Calu3 (cell line): ENCODE measurements at regions not wholly inside any gene's neighbourhood (a gene's known extent, or its start where the extent isn't known, plus 50 kb on each side); places are given as distances from the start of the nearest gene placed in this dataset.

Experiments
- BruUV-seq: library from RNA; stranded (reverse); fragments of 400-500 nt; replicated peaks from 2 replicates; lab custom pipeline; 2021; lab: Mats Ljungman, UMichigan
- CTCF ChIA-PET: fragments of 300-600 bp; sonication (Branson Sonifier 250); formaldehyde crosslinking; loops from one replicate; lab custom pipeline; 2022; ENCODE audit warnings: antibody characterized with exemption; lab: Charles Lee
- DNase-seq: peaks from one replicate; pipeline ENCODE4 v3.0.0; 2022
- H3K27ac Mint-ChIP-seq: one replicate; pipeline ENCODE4 v1.8.0; 2022; ENCODE audit warnings: mixed read lengths; ENCODE audit not compliant: unreplicated experiment
- H3K27me3 Mint-ChIP-seq: one replicate; pipeline ENCODE4 v1.8.0; 2022; ENCODE audit warnings: mixed read lengths; ENCODE audit not compliant: unreplicated experiment
- H3K36me3 Mint-ChIP-seq: one replicate; pipeline ENCODE4 v1.8.0; 2022; ENCODE audit warnings: mild to moderate bottlenecking, moderate library complexity, mixed read lengths; ENCODE audit not compliant: insufficient read depth, unreplicated experiment
- H3K4me1 Mint-ChIP-seq: one replicate; pipeline ENCODE4 v1.8.0; 2022; ENCODE audit warnings: mild to moderate bottlenecking, low read depth, mixed read lengths; ENCODE audit not compliant: unreplicated experiment
- H3K4me3 Mint-ChIP-seq: one replicate; pipeline ENCODE4 v1.8.0; 2022; ENCODE audit warnings: mild to moderate bottlenecking, low read depth, moderate library complexity, mixed read lengths; ENCODE audit not compliant: unreplicated experiment
- H3K9me3 Mint-ChIP-seq: one replicate; pipeline ENCODE4 v1.8.0; 2022; ENCODE audit warnings: low read depth, mixed read lengths; ENCODE audit not compliant: unreplicated experiment
- intact Hi-C: fragments of 100-400 bp; cut with micrococcal nuclease; formaldehyde crosslinking; loops from one replicate; pipeline ENCODE4 v1.10.0; 2022; ENCODE audit not compliant: unreplicated experiment
- TF ChIP-seq, protein P1 (sequence below): fragments of 200-600 bp; IDR thresholded peaks from one replicate; pipeline ENCODE4 v1.8.0; 2022; ENCODE audit warnings: antibody characterized with exemption; ENCODE audit not compliant: unreplicated experiment

DNA sequence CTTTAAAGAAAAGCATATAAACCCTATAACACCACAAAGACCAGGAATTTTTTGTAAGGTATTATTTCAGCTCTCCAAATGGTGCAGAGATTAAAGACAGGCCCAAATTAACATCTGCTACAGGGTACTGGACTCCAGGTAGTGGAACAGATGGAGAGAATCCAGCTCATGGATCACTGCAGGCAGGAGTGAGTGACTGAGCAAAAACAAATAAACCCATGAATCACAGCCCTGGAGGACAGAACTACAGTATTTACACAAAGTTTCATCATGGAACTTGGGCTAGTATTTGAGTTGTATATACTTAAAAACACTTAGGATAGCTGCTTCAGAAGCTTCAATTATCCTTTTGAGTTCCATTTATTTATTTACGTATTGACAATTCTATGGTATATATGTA, 132.8 kb upstream of the SPRY2 start:
- CTCF ChIA-PET, result no interaction called here
- H3K4me3 Mint-ChIP-seq, result no peak overlapping the region
- TF ChIP-seq, protein P1, sequence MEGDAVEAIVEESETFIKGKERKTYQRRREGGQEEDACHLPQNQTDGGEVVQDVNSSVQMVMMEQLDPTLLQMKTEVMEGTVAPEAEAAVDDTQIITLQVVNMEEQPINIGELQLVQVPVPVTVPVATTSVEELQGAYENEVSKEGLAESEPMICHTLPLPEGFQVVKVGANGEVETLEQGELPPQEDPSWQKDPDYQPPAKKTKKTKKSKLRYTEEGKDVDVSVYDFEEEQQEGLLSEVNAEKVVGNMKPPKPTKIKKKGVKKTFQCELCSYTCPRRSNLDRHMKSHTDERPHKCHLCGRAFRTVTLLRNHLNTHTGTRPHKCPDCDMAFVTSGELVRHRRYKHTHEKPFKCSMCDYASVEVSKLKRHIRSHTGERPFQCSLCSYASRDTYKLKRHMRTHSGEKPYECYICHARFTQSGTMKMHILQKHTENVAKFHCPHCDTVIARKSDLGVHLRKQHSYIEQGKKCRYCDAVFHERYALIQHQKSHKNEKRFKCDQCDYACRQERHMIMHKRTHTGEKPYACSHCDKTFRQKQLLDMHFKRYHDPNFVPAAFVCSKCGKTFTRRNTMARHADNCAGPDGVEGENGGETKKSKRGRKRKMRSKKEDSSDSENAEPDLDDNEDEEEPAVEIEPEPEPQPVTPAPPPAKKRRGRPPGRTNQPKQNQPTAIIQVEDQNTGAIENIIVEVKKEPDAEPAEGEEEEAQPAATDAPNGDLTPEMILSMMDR, result no peak
- no TSS peak for BruUV-seq
- no peaks in the 10 kb centered on the region for H3K36me3 Mint-ChIP-seq
- H3K27me3 Mint-ChIP-seq, result no peaks in the 10 kb centered on the region
- H3K9me3 Mint-ChIP-seq, result no peaks in the 10 kb centered on the region
- intact Hi-C loops, result no loop called here
- DNase-seq, result no peak
- no peak overlapping the region for H3K27ac Mint-ChIP-seq
- H3K4me1 Mint-ChIP-seq, result peaks cover 8% of the 10 kb centered on the region

DNA sequence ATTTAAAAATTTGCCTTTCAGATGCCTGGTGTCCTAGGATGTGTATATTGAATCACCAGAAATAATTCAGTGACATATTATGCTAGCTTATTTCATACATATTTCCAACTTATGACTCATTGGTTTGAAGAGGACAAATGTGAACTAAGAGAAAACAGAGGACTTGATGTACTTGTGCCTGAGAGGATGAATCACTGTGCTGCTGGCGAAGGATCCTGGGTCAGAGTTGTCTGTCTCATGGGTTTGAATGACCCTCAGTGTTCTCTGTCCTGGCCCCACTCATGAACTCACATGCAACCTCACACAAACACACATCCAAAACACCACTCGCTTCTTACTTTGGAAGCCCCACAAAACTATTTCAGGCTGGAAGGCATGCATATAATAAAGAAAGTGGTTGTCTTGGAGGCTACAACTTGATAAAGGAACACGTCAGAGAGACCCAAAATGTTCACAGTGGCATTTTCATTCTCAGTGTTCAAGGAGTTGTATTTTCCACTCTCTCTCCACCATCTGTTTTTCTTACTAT, 129.0 kb upstream of the SPRY2 start:
- H3K9me3 Mint-ChIP-seq, result no peaks in the 10 kb centered on the region
- no TSS peak for BruUV-seq
- H3K4me1 Mint-ChIP-seq, result peaks cover 8% of the 10 kb centered on the region
- H3K27me3 Mint-ChIP-seq, result no peaks in the 10 kb centered on the region
- CTCF ChIA-PET, result no interaction called here
- intact Hi-C loops, result no loop called here
- H3K36me3 Mint-ChIP-seq, result no peaks in the 10 kb centered on the region
- TF ChIP-seq, protein P1, result no peak
- DNase-seq, result no peak
- H3K4me3 Mint-ChIP-seq, result no peak overlapping the region
- H3K27ac Mint-ChIP-seq, result no peak overlapping the region

DNA sequence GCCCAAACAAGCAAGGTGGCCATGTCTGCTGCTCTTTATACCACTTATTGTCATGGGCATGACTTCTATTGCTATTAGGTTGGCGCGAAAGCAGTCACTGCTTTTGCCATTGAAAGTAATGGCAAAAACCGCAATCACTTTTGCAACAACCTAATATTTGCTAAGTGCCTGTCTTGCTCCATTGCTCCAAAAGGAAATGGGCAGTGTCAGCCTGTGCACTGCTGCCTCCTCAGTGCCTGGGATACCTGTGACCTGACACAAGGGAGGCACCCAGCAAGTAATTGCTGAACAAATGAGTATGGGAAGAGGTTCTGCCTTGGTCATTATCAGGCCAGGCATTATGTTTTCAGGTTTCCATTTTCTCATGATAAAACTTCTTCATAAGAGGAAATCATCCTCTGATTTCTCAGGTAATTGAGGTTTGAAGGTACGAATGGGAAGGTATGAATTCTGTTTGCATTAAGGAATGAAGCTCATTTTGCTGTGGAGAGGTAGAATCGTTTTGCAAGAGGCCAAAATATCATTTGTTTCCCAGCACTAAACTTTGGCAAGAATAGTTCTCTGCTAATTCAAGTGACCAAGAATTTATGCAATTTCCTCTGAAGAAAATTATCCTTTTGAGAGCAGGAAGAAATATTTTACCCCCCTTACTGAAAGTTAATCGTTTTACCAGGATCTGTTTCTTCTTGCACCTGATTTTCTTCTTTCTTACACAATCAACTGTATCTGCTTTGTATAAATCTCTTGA, 128.4 kb upstream of the SPRY2 start:
- H3K36me3 Mint-ChIP-seq, result no peaks in the 10 kb centered on the region
- CTCF ChIA-PET, result no interaction called here
- H3K27me3 Mint-ChIP-seq, result no peaks in the 10 kb centered on the region
- no peaks in the 10 kb centered on the region for H3K9me3 Mint-ChIP-seq
- DNase-seq, result no peak
- H3K4me1 Mint-ChIP-seq, result peaks cover 8% of the 10 kb centered on the region
- TF ChIP-seq, protein P1, result no peak
- intact Hi-C loops, result no loop called here
- H3K27ac Mint-ChIP-seq, result no peak overlapping the region
- no TSS peak for BruUV-seq
- no peak overlapping the region for H3K4me3 Mint-ChIP-seq

DNA sequence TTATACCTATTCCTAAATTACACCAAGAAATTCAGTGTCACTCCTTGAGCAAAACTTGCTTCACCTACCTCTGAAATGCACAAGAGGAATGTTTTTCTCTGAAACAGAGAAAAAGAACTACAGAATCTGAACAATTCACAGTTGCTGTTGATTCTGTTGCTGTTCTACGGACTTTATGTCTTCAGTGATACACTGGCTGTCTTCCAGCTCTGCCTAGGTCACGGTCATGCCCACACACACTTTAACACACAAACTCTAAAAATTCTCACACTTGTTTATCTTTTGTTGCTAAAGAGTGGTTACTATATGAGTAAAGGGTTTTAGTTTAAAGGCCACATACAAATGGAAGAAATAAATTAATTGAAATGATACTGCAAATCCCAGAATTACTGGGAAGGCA, 124.4 kb upstream of the SPRY2 start:
- no peak overlapping the region for H3K27ac Mint-ChIP-seq
- no peaks in the 10 kb centered on the region for H3K36me3 Mint-ChIP-seq
- H3K4me1 Mint-ChIP-seq, result peaks cover 3% of the 10 kb centered on the region
- CTCF ChIA-PET, result no interaction called here
- H3K9me3 Mint-ChIP-seq, result no peaks in the 10 kb centered on the region
- TF ChIP-seq, protein P1, result no peak
- no peaks in the 10 kb centered on the region for H3K27me3 Mint-ChIP-seq
- intact Hi-C loops, result no loop called here
- no peak for DNase-seq
- no TSS peak for BruUV-seq
- no peak overlapping the region for H3K4me3 Mint-ChIP-seq
